Pancreas (tissue), 10 donors: ENCODE measurements at regions not wholly inside any gene's neighbourhood (a gene's known extent, or its start where the extent isn't known, plus 50 kb on each side); places are given as distances from the start of the nearest gene placed in this dataset.

Experiments
- ATAC-seq, 4 donors: fragments of 200-7000 bp; cut with Tn5 transposase; one replicate each; pipeline versions ENCODE4 v1.8.0 to v1.9.1; 2020; ENCODE audit warnings: mild to moderate bottlenecking in 4 of 4, moderate library complexity in 4 of 4
- DNase-seq, 6 donors: peaks; one replicate each; pipeline ENCODE4 v3.0.0-alpha.2; 2020
- FAIRE-seq: peaks from 2 replicates; lab custom pipeline; 2012; peaks lifted over from hg19 to GRCh38; lab: Jason Lieb, UNC
- H3K27ac ChIP-seq, 4 donors: fragments of 200-600 bp; sonication (generic); 1 replicate in 3 of 4; 2 replicates in 1 of 4; pipeline versions ENCODE4 v1.5.0 to v1.8.0; 2020
- H3K27me3 ChIP-seq, 4 donors: fragments of 200-600 bp; one replicate each; pipeline ENCODE4 v1.8.0; 2021
- H3K36me3 ChIP-seq, 3 donors: fragments of 200-600 bp; sonication (generic) in 1 of 3; one replicate each; pipeline versions ENCODE4 v1.5.0 to v1.8.0; 2020 to 2021
- H3K4me1 ChIP-seq, 3 donors: fragments of 200-600 bp; one replicate each; pipeline ENCODE4 v1.8.0; 2021
- H3K4me3 ChIP-seq, 4 donors: fragments of 200-600 bp; sonication (generic) in 2 of 4; one replicate each; pipeline versions ENCODE4 v1.5.0 to v1.8.0; 2020 to 2021
- H3K9me3 ChIP-seq, 4 donors: fragments of 200-600 bp; one replicate each; pipeline ENCODE4 v1.8.0; 2021
- WGBS, 2 donors: extraction: QIAGEN DNeasy Blood & Tissue Kit; methylation state at CpG; one replicate each; pipeline ENCODE4 v1.1.7; 2013; 5-methylcytosine and 5-hydroxymethylcytosine counted together
- intact Hi-C, 3 donors: fragments of 100-400 bp; cut with DNase I; formaldehyde crosslinking; loops; one replicate each; pipeline versions ENCODE4 v1.11.1 to v1.14.2; 2022
- TF ChIP-seq, protein P1 (sequence below), 4 donors: fragments of 200-600 bp; sonication (generic) in 3 of 4; IDR thresholded peaks; one replicate each; pipeline versions ENCODE4 v1.5.0 to v1.8.0; 2021; ENCODE audit warnings: antibody characterized with exemption in 4 of 4
- donor health status: healthy with polysubstance abuse.
- donor health status: DM: no; HTN: no; CAD: no; lungs with moderate emphysema.
- donor health status: DM: no; HTN: no; CAD: no.
- donor health status: control.
- donor health status: control.
- donor health status: Bipolar disorder and iron deficiency.
- donor health status: DM: yes; HTN: yes; CAD: no.
- donor health status: DM: no; HTN: no; CAD: no.
- donor health status: DM: no; HTN: no; CAD: no.
- donor health status: DM: yes; HTN: yes; CAD: no.

DNA sequence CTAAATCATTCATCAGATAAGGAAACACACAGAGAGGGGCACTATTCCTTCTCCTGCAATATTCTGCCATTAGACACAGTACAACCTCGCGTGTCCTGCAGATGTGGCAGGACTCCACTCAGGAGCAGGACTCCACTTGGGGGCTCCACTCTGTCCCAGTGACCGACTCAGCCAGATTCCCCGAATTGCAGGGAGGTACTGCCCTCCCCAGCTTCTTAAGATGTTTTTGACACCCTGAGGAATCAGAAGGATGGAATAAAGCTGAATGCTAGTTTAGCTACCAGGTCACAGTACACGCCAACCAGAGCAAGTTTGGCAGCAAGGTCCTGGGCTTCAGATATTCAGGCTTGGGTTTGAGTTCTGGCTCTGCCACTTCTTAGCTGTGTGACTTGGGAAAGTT is 99.3 kb upstream of the USP47 start:
- no peak overlapping the region for H3K4me3 ChIP-seq
- H3K9me3 ChIP-seq = no peaks in the 10 kb centered on the region
- TF ChIP-seq, protein P1, sequence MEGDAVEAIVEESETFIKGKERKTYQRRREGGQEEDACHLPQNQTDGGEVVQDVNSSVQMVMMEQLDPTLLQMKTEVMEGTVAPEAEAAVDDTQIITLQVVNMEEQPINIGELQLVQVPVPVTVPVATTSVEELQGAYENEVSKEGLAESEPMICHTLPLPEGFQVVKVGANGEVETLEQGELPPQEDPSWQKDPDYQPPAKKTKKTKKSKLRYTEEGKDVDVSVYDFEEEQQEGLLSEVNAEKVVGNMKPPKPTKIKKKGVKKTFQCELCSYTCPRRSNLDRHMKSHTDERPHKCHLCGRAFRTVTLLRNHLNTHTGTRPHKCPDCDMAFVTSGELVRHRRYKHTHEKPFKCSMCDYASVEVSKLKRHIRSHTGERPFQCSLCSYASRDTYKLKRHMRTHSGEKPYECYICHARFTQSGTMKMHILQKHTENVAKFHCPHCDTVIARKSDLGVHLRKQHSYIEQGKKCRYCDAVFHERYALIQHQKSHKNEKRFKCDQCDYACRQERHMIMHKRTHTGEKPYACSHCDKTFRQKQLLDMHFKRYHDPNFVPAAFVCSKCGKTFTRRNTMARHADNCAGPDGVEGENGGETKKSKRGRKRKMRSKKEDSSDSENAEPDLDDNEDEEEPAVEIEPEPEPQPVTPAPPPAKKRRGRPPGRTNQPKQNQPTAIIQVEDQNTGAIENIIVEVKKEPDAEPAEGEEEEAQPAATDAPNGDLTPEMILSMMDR (IDR thresholded peaks at IDR 0.05) = no peak
- ATAC-seq (no peak), DNase-seq (no peak), FAIRE-seq (no peak)
- H3K27ac ChIP-seq = no peak overlapping the region
- H3K4me1 ChIP-seq = no peaks in the 10 kb centered on the region
- H3K27me3 ChIP-seq = peaks cover 0 to 4% (median 0%) of the 10 kb centered on the region in 4 donors
- WGBS, 2 donors = 75 to 89% methylated on average over 5 of the region's 5 CpGs
- no peaks in the 10 kb centered on the region for H3K36me3 ChIP-seq
- intact Hi-C loops = no loop called here

DNA sequence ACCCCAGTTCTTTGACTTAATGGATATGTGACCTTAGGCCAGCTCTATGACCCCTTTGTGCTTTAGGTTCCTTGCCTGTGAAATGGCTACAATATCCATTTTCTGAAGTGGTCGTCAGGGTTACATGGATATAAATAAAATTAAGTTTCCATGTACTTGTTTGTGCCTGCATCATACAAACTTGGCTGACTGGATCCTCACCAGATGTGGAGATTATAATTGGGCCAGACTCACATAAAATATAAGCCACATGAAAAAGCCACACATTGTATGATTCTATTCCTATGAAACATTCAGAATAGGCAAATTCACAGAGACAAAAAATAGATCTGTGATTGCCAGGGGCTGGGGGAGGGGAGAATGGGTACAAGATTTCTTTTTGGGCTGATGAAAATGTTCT is 100.9 kb upstream of the USP47 start:
- Histone ChIP-seq H3K36me3 (no peaks in the 10 kb centered on the region), H3K4me3 (no peak overlapping the region), H3K27ac (no peak overlapping the region), H3K4me1 (no peaks in the 10 kb centered on the region), H3K9me3 (no peaks in the 10 kb centered on the region), H3K27me3 (peaks cover 0 to 4% (median 0%) of the 10 kb centered on the region in 4 donors)
- intact Hi-C loops = no loop called here
- TF ChIP-seq, protein P1 (IDR thresholded peaks at IDR 0.05) = no peak
- DNase-seq (no peak), ATAC-seq (no peak), FAIRE-seq (no peak)
- WGBS, 2 donors = 59 to 81% methylated on average over 1 of the region's 1 CpG

DNA sequence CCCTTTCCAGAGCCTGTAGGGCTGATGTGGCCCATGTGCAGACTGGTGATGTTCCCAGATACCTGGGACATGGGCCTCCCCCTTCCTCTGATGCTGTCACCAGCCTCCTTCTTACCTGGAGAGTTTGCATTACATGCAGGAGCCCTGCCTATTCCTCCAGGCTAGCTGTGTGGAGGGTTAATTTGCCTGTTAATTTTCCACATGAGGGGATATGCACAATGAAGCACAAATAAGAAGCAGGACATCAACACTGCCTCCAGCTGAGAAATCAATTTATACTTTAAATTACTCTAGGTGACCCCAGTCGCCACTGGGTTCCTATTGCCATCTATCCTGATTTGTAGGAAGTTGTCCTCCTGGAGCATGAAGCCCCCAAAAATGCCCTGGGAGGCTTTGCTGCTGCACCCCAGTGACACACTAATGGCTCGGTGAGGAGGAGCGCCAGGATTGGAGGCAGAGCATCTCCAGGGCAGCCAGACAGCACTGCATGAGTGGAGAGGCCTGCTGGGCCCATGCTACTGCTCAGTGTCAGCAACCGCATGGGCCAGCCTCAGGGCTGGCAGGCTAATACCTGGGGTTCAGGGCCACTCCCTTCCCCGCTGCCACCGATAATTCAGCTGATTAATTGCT is 101.6 kb upstream of the USP47 start:
- Histone ChIP-seq H3K27me3 (peaks cover 0 to 4% (median 0%) of the 10 kb centered on the region in 4 donors), H3K9me3 (no peaks in the 10 kb centered on the region), H3K27ac (no peak overlapping the region), H3K4me3 (no peak overlapping the region), H3K36me3 (no peaks in the 10 kb centered on the region), H3K4me1 (no peaks in the 10 kb centered on the region)
- WGBS, 2 donors = 83 to 89% methylated on average over 6 of the region's 6 CpGs
- FAIRE-seq = no peak
- intact Hi-C loops = no loop called here
- DNase-seq = no peak
- no peak for ATAC-seq
- TF ChIP-seq, protein P1 (IDR thresholded peaks at IDR 0.05) = no peak

DNA sequence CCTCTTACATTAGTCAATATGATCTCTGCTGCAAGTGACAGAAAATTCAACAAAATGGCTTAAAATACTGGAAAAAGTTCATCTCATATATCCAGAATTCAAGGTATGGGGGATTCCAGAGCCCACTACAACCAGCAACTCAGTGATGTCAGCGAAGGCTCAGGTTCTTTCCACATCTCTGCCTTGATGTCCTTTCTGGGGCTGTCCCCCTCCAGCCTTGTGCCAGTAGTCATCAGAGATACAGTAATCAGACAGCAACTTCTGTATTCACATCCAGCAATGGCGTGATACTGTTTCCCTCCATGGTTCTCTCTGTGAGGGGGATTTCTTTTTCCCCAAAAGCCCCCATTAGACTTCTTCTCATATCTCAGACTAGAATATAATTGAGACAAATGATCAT is 103.4 kb upstream of the USP47 start:
- TF ChIP-seq, protein P1 (IDR thresholded peaks at IDR 0.05) = no peak
- no peak overlapping the region for H3K4me3 ChIP-seq
- no peaks in the 10 kb centered on the region for H3K9me3 ChIP-seq
- H3K36me3 ChIP-seq = no peaks in the 10 kb centered on the region
- 84 to 86% methylated on average over 2 of the region's 2 CpGs for WGBS, 2 donors
- peaks cover 0 to under 1% (median 0%) of the 10 kb centered on the region in 4 donors for H3K27me3 ChIP-seq
- intact Hi-C loops = no loop called here
- FAIRE-seq = no peak
- no peak for ATAC-seq
- H3K4me1 ChIP-seq = no peaks in the 10 kb centered on the region
- H3K27ac ChIP-seq = no peak overlapping the region
- no peak for DNase-seq

DNA sequence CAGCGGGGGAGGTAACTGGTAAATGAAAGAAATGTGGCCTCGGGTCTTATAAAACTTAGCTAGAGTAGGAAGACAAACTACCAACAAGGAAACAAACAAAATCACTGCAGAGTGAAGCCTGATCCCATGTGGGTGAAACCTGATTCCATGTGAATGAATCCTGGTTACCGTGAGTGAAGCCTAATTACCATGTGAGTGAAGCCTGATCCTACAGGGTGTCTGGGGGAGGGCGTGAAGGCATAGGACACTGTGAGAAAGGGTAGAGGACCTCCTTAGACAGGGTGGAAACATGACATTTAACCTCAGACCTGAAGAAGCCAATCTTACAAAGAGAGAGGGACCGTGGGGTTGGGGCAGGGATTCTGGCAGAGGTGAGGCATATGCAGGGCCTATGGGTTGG is 106.2 kb upstream of the USP47 start:
- no peak for DNase-seq
- Histone ChIP-seq H3K27ac (no peak overlapping the region), H3K27me3 (no peaks in the 10 kb centered on the region), H3K4me3 (no peak overlapping the region), H3K4me1 (no peaks in the 10 kb centered on the region), H3K36me3 (no peaks in the 10 kb centered on the region), H3K9me3 (no peaks in the 10 kb centered on the region)
- 66 to 74% methylated on average over 5 of the region's 5 CpGs for WGBS, 2 donors
- no peak for ATAC-seq
- intact Hi-C loops = no loop called here
- FAIRE-seq = no peak
- TF ChIP-seq, protein P1 (IDR thresholded peaks at IDR 0.05) = no peak
